GM18505 (cell line): ENCODE measurements at regions not wholly inside any gene's neighbourhood (a gene's known extent, or its start where the extent isn't known, plus 50 kb on each side); places are given as distances from the start of the nearest gene placed in this dataset.
"Not testable (repeated sequence)": the region's sequence is repeated elsewhere in the genome, so short reads cannot be mapped to it uniquely, and the experiment has no call there.

ENCODE experiments used
- ATAC-seq: cut with Tn5 transposase; IDR thresholded peaks from one replicate; pipeline ENCODE4 v1.9.1; 2021; ENCODE audit not compliant: unreplicated experiment
- POLR2A ChIP-seq: IDR thresholded peaks from 4 replicates; pipeline ENCODE4 v1.6.1; 2011; ENCODE audit warnings: borderline replicate concordance; ENCODE audit not compliant: insufficient read depth, insufficient read length; ENCODE audit errors: extremely low read depth

DNA sequence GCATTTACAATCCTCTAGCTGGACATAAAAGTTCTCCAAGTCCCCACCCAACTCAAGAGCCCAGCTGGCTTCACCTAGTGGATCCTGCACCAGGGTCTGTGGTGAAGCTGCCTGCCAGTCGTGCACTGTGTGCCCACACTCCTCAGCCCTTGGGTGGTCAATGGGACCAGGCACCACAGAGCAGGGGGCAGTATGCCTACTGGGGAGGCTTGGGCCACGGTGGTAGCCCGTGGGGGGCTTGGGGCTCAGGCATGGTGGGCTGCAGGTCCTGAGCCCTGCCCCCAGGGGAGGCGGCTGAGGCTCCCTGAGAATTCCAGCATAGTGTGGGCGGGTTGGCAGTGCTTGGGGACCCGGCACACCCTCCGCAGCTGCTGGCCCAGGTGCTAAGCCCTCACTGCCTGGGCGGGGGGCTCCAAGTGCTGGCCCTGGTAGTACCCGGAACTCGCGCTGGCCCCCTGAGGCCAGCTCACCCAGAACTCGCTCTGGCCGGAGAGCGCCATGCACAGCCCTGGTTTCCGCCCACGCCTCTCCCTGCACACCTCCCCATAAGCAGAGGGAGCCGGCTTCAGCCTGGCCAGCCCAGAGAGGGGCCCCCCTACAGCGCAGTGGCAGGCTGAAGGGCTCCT lies 1473.4 kb downstream of the SUCLG1 start:
- TF ChIP-seq POLR2A = no peak
- no peak for ATAC-seq

DNA sequence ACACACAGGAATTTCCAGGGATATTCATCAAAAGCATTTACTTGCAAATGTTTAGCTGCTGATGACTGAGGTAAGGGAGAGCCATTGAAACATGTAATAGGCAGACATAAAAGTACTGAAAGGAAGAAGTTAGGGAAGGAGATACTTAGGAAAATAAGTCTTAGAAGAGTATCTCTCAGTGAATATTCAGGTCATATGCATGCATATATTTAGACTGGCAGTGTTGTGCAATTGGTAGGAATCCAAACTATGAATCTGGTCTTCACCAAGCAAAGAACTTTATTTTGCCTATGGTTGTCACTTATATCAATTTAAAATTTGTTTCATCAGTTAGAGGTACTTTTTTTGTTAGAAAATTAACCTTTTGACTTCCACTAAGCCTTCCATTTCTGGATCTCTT lies 1490.7 kb downstream of the SUCLG1 start:
- TF ChIP-seq POLR2A = no peak
- no peak for ATAC-seq

DNA sequence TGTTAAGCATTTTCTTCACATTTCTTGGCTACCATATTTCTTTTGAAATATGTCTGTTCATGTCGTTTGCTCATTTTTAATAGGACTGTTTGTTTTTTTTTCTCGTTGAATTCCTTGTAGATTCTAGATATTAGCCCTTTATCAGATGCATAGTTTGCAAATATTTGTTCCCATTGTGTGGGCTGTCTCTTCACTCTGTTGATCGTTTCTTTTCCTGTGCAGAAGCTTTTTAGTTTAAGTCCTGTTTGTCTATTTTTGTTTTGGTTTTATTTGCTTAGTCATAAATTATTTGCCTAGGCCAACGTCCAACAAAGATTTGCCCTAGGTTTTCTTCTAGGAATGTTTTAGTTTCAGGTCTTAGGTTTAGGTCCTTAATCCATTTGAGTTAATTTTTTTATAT lies 1494.7 kb downstream of the SUCLG1 start:
- no peak for TF ChIP-seq POLR2A
- no peak for ATAC-seq

DNA sequence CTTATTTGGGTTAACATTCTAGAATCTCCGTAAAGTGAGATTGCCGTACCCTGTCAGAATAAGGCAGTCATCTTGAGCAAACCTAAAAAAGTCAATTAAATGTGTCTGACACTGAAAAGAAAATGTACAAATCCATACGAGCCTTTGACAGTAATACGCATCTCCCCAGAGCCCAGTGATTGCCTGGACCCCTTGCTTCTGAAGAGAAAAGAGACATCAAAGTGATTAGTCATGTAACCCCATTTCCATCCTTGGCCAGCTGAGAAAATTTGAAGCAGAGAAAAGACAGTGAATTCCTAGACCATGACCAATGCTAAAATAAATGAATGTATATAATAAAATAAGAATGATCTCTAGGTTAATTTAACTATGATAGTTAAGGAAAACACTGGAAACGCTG lies 1499.4 kb downstream of the SUCLG1 start:
- TF ChIP-seq POLR2A = no peak
- no peak for ATAC-seq

DNA sequence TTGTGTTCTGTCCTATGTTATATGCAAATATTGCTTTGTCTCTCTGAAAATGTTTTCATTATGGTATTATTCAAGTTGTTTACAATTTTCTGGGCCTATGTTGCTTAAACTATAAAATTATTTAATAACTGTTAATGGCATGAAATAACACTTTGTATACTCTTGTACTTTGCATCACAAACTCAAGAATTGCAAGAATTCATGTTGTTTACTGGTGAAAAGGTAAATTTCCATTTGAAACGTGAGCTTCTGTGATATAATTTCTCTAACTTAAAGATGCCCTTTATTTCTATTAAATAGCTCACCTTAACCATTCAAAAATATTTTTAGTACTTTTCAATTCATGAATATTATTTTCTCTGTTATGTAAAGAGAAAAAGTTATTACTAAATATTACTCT lies 1504.2 kb downstream of the SUCLG1 start:
- no peak for TF ChIP-seq POLR2A
- ATAC-seq = no peak

DNA sequence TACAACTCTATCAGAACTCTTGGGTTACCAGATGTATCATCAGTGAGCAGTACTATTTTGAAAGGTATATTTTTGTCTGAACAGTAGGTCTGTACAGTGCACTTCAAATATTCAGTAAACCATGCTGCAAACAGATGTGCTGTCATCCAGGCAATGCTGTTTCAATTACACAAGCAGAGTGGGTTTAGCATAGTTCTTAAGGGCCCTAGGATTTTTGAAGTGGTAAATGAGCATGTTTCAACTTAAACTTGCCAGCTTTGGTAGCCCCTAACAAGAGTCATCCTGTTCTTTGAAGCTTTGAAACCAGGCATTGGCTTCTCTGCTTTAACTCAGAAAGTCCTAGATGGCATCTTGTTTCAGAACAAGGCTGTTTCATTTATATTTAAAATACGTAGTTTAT lies 1519.9 kb downstream of the SUCLG1 start:
- ATAC-seq = no peak
- TF ChIP-seq POLR2A = no peak

DNA sequence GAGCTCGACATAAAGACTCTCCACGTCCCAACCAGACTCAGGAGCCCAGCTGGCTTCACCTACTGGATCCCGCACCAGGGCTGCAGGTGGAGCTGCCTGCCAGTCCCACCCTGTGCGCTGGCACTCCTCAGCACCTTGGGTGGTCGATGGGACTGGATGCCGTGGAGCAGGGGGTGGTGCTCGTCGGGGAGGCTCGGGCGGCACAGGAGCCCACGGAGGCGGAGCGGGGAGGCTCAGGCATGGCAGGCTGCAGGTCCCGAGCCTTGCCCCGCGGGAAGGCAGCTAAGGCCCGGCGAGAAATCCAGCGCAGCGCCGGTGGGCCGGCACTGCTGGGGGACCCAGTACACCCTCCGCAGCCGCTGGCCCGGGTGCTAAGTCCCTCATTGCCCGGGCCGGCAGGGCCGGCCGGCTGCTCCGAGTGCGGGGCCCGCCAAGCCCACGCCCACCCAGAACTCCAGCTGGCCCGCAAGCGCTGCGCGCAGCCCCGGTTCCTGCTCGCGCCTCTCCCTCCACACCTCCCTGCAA lies 1520.7 kb downstream of the SUCLG1 start:
- not testable (repeated sequence) for ATAC-seq

DNA sequence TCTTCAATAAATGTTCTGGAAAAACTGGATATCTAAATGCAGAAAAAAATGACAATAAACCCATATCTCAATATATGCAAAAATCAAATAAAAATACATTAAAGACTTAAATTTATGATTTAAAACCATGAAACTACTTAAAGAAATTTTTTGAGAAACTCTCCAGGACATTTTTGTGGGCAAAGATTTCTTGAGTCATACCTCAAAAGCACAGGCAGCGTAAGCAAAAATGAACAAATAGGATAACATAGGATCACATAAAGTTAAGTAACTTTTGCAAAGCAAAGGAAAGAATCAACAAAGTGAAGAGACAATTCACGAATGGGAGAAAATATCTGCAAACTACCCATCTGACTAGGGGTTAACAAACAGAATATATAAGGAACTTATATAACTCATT lies 1545.5 kb downstream of the SUCLG1 start:
- ATAC-seq = no peak
- no peak for TF ChIP-seq POLR2A

DNA sequence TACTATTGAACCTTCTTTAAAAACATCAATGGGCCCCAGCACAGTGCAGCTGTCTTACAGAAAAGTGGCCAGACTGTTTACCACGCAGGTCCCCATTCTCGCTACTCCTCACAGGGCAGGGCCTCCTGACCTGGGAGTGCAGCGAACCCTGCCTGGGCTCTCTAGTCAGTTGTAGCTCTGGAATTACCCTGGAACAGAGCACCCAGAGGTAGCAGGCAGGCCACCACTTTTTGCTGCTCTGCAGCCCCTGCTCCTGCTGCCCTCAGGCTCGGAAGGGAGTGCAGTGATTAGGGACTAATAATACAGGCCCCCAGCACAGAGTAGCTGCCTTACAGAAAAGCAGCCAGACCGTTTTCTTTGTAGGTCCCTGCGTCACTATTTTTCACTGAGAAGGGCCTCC lies 1563.0 kb downstream of the SUCLG1 start:
- no peak for ATAC-seq
- TF ChIP-seq POLR2A = no peak

DNA sequence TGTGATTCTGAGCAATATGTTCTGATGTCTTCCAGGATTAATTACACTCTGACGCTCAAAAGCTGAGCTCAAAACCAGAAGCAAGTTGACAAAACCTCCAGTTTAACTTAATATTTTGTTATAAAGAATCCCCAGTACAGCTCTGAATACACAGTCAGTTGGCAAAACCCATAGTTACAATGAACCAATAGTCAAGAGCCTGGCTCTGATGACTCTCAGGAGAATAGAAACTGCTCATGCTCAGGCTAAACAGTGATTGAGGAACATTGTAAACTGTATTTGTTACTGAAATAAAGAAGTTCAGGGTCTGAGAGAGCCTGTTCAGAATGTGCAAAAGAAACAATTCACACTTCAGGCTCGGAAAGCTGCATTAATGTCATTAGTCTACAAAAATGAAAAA lies 1565.9 kb downstream of the SUCLG1 start:
- TF ChIP-seq POLR2A = no peak
- ATAC-seq = no peak

DNA sequence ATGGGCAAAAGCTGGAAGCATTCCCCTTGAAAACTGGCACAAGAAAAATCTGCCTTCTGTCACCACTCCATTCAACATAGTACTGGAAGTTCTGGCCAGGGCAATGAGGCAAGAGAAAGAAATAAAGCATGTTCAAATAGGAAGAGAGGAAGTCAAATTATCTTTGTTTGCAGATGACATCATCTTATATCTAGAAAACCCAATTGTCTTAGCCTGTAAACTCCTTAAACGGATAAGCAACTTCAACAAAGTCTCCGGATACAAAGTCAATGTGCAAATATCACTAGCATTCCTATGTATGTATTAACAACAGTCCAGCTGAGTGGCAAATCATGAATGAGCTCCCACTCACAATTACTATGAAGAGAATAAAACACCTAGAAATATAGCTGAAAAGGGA lies 1579.3 kb downstream of the SUCLG1 start:
- ATAC-seq = no peak
- TF ChIP-seq POLR2A = no peak

DNA sequence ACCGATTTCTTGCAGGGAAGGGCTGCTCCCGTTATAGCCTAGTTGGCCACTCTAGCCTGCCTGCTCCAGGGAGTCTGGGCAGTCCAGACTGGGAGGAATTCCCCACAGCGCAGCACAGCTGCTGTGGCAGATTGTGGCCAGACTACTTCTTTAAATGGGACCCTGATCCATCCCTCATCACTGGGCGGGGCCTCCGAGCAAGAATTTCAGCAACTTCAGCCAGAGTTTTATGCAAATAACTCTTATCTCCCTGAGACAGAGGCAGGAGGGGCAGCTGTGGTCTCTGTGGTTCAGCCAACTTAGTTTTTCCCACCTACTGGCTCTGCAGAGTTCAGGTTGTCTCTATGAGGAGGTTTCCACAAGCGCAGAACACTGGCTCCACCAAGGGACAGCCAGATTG lies 1583.2 kb downstream of the SUCLG1 start:
- TF ChIP-seq POLR2A = no peak
- ATAC-seq = no peak

DNA sequence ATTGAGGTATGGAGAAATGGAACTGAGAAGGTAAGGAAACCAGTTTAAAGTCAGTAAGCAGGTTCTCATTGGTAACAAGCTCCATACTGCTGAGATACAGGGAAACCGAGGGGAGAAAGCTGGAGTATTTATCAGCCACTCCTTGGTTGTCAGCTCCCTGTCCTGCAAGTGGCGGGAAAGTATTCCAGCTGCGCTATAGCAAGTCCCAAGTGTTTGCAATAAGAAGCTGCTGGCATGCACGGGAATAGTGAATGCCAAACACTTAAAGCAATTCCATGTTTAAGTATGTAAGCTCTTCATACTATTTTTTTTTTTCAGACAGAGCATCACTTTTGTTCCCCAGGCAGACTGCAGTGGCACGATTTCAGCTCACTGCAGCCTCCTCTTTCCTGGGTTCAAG lies 1601.1 kb downstream of the SUCLG1 start:
- no peak for TF ChIP-seq POLR2A
- ATAC-seq = no peak

DNA sequence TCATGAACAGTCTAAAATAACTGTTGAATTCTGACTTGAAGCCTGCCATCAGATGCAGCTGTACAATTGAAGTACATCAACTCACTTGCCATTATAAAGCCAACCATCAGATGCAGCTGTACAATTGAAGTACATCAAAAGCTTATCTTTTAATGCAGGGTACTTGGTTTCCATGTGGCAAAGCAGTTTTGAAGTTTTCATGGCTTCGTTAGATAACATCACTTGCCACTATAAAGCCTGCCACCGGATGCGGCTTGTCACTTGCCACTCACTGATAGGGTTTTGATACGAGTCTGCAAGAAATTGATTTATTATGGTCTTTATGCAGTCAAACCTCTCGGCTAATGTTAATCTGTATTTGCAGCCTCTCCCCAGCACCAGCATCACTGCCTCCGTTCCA lies 1605.8 kb downstream of the SUCLG1 start:
- no peak for ATAC-seq
- no peak for TF ChIP-seq POLR2A

DNA sequence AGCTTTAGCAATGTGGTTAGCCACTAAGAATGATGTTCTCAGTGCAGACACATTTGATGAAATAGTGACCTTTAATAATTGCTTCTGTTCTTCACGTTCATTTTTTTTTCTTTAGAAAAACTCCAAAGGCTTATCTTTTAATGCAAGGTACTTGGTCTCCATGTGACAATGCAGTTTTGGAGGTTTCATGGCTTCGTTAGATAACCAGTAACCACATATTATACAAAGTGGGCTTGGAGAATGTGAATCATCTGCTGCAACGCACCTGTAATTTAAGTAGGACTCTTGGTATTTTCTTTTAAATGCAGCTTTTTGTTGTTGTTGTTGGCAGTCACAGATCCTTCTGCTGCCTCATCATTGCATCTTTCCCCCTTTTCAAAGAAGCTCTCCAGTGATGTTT lies 1606.3 kb downstream of the SUCLG1 start:
- no peak for ATAC-seq
- no peak for TF ChIP-seq POLR2A
